ENCODE measurements at regions not wholly inside any gene's neighbourhood (a gene's known extent, or its start where the extent isn't known, plus 50 kb on each side); places are given as distances from the start of the nearest gene placed in this dataset.

DNA sequence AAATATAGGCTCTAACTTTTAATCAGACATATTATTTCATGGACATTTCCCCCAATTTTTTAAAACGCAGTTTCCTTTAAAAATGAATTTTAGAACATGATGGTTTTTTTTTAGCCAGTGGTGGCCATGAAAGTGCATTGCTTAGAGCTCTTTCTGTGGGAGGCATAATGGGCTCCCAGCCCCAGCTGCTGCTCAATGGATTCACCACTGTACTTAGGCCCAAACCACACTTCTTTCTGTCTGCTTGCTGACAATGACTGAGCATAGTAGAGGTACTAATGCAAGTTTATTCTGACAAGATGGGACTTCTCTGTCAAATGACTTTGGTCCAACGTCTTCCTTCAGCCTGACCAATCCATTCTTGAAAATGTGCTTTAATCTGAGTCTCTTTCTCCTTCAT lies 400.2 kb upstream of the GRIA3 start:
- TF ChIP-seq RAD21 (conservative IDR thresholded peaks at IDR 0.05 in 1 of 2, IDR thresholded peaks at IDR 0.05 in 1 of 2) (no peak), MAX (IDR thresholded peaks at IDR 0.05) (no peak), BCL3 (IDR thresholded peaks at IDR 0.05) (no peak), HDAC2 (IDR thresholded peaks at IDR 0.05) (no peak), RARB (CRISPR knock-in tag; IDR thresholded peaks at IDR 0.05) (no peak), EHMT2 (IDR thresholded peaks at IDR 0.05; ENCODE audit: low read depth) (no peak), HEYL (CRISPR knock-in tag; IDR thresholded peaks at IDR 0.05) (no peak)
- FAIRE-seq (no peak), ATAC-seq (no peak), DNase-seq (ENCODE audit: low read depth in 1 of 2, low spot score in 1 of 2) (no peak)
- POLR2A ChIA-PET = no interaction called here
- no peak overlapping the region for H3K4me2 ChIP-seq
- H3K4me1 ChIP-seq = no peaks in the 10 kb centered on the region
- WGBS (ENCODE audit: missing lambda C conversion rate) = 3% methylated on average over 2 of the region's 2 CpGs
- CTCF ChIA-PET = no interaction called here
- no peak overlapping the region for H3K27ac ChIP-seq
- no peak overlapping the region for H3K4me3 ChIP-seq
- no peaks in the 10 kb centered on the region for H3K9me3 ChIP-seq

- DNase-seq (ENCODE audit: low read depth in 1 of 2, low spot score in 1 of 2) (no peak), FAIRE-seq (no peak), ATAC-seq (no peak)
- Histone ChIP-seq H3K4me2 (no peak overlapping the region), H3K4me1 (no peaks in the 10 kb centered on the region), H3K4me3 (no peak overlapping the region), H3K9me3 (no peaks in the 10 kb centered on the region), H3K27ac (no peak overlapping the region)
- ChIA-PET POLR2A (no interaction called here), CTCF (no interaction called here)
- 35% methylated on average over 3 of the region's 3 CpGs for whole genome bisulfite sequencing (ENCODE audit: missing lambda C conversion rate)
- TF ChIP-seq CBX8 (IDR thresholded peaks at IDR 0.05) (no peak), CEBPB (IDR thresholded peaks at IDR 0.05) (no peak), TFCP2L1 (CRISPR knock-in tag; IDR thresholded peaks at IDR 0.05) (no peak), NPAS2 (CRISPR knock-in tag; IDR thresholded peaks at IDR 0.05; ENCODE audit: borderline replicate concordance) (no peak), RAD21 (conservative IDR thresholded peaks at IDR 0.05 in 1 of 2, IDR thresholded peaks at IDR 0.05 in 1 of 2) (no peak), RFX5 (IDR thresholded peaks at IDR 0.05) (no peak), ZSCAN20 (CRISPR knock-in tag; IDR thresholded peaks at IDR 0.05) (no peak), HOXB13 (CRISPR knock-in tag; IDR thresholded peaks at IDR 0.05; ENCODE audit: low read depth) (no peak), FOSB (CRISPR knock-in tag; IDR thresholded peaks at IDR 0.05) (no peak), JUN (IDR thresholded peaks at IDR 0.05) (no peak), KDM1A (IDR thresholded peaks at IDR 0.05; ENCODE audit: low read depth) (no peak), CHD2 (IDR thresholded peaks at IDR 0.05; ENCODE audit: low read length, partially characterized antibody) (no peak)
Measured at GRCh38 chrX:122787231-122787630, 396.8 kb upstream of the GRIA3 start.

GRCh38 chrX:122788216-122788615 lies 395.9 kb upstream of the GRIA3 start:
- Histone ChIP-seq H3K4me3 (no peak overlapping the region), H3K27ac (no peak overlapping the region), H3K9me3 (no peaks in the 10 kb centered on the region), H3K4me1 (no peaks in the 10 kb centered on the region), H3K4me2 (no peak overlapping the region)
- ChIA-PET CTCF (no interaction called here), POLR2A (no interaction called here)
- TF ChIP-seq NPAS2 (CRISPR knock-in tag; IDR thresholded peaks at IDR 0.05; ENCODE audit: borderline replicate concordance) (no peak), RCOR1 (IDR thresholded peaks at IDR 0.05; ENCODE audit: low read depth, low read length) (no peak), FOSB (CRISPR knock-in tag; IDR thresholded peaks at IDR 0.05) (no peak), SMC3 (IDR thresholded peaks at IDR 0.05) (no peak), ELK1 (IDR thresholded peaks at IDR 0.05; ENCODE audit: low read depth, low read length) (no peak), EHMT2 (IDR thresholded peaks at IDR 0.05; ENCODE audit: low read depth) (no peak), BCL3 (IDR thresholded peaks at IDR 0.05) (no peak), ZC3H11A (IDR thresholded peaks at IDR 0.05) (no peak), TFCP2L1 (CRISPR knock-in tag; IDR thresholded peaks at IDR 0.05) (no peak), KDM1A (IDR thresholded peaks at IDR 0.05; ENCODE audit: low read depth) (no peak)
- TF ChIP-seq, protein P1, sequence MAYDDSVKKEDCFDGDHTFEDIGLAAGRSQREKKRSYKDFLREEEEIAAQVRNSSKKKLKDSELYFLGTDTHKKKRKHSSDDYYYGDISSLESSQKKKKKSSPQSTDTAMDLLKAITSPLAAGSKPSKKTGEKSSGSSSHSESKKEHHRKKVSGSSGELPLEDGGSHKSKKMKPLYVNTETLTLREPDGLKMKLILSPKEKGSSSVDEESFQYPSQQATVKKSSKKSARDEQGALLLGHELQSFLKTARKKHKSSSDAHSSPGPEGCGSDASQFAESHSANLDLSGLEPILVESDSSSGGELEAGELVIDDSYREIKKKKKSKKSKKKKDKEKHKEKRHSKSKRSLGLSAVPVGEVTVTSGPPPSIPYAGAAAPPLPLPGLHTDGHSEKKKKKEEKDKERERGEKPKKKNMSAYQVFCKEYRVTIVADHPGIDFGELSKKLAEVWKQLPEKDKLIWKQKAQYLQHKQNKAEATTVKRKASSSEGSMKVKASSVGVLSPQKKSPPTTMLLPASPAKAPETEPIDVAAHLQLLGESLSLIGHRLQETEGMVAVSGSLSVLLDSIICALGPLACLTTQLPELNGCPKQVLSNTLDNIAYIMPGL (CRISPR knock-in tag; IDR thresholded peaks at IDR 0.05; ENCODE audit: borderline replicate concordance) = no peak
- TF ChIP-seq, protein P2, sequence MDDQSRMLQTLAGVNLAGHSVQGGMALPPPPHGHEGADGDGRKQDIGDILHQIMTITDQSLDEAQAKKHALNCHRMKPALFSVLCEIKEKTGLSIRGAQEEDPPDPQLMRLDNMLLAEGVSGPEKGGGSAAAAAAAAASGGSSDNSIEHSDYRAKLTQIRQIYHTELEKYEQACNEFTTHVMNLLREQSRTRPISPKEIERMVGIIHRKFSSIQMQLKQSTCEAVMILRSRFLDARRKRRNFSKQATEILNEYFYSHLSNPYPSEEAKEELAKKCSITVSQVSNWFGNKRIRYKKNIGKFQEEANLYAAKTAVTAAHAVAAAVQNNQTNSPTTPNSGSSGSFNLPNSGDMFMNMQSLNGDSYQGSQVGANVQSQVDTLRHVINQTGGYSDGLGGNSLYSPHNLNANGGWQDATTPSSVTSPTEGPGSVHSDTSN (IDR thresholded peaks at IDR 0.05) = no peak
- FAIRE-seq (peak; percentile 90), ATAC-seq (no peak), DNase-seq (ENCODE audit: low read depth in 1 of 2, low spot score in 1 of 2) (no peak)
- WGBS (ENCODE audit: missing lambda C conversion rate) = 24% methylated on average over 2 of the region's 2 CpGs
